Progenitor cell of endocrine pancreas (in vitro differentiated cells): ENCODE measurements at regions not wholly inside any gene's neighbourhood (a gene's known extent, or its start where the extent isn't known, plus 50 kb on each side); places are given as distances from the start of the nearest gene placed in this dataset.

Experiments
- DNase-seq: peaks from one replicate; pipeline ENCODE4 v3.0.0; 2021; ENCODE audit warnings: low spot score; ENCODE audit not compliant: unreplicated experiment
- H3K27ac Mint-ChIP-seq: 2 replicates; pipeline ENCODE4 v1.8.0; 2021; ENCODE audit warnings: mild to moderate bottlenecking, moderate library complexity, mixed read lengths
- H3K27me3 Mint-ChIP-seq: 2 replicates; pipeline ENCODE4 v1.8.0; 2021; ENCODE audit warnings: mixed read lengths
- H3K36me3 Mint-ChIP-seq: 2 replicates; pipeline ENCODE4 v1.8.0; 2022; ENCODE audit warnings: mixed read lengths; ENCODE audit not compliant: insufficient read depth
- H3K4me1 Mint-ChIP-seq: 2 replicates; pipeline ENCODE4 v1.8.0; 2021; ENCODE audit warnings: low read depth, mixed read lengths
- H3K4me3 Mint-ChIP-seq: 2 replicates; pipeline ENCODE4 v1.8.0; 2021; ENCODE audit warnings: low read depth, mild to moderate bottlenecking, moderate library complexity, mixed read lengths
- H3K9me3 Mint-ChIP-seq: 2 replicates; pipeline ENCODE4 v1.8.0; 2021; ENCODE audit warnings: low read depth, mixed read lengths
- TF ChIP-seq, protein P1 (sequence below): fragments of 200-600 bp; sonication (generic); IDR thresholded peaks from one replicate; pipeline ENCODE4 v1.5.0; 2021; ENCODE audit warnings: antibody characterized with exemption, mild to moderate bottlenecking; ENCODE audit not compliant: unreplicated experiment

- Mint-ChIP-seq H3K9me3 (peaks cover 4% of the 10 kb centered on the region), H3K27ac (no peak overlapping the region), H3K4me3 (no peak overlapping the region), H3K4me1 (no peaks in the 10 kb centered on the region), H3K27me3 (peaks cover 24% of the 10 kb centered on the region), H3K36me3 (no peaks in the 10 kb centered on the region)
- no peak for DNase-seq
- TF ChIP-seq, protein P1, sequence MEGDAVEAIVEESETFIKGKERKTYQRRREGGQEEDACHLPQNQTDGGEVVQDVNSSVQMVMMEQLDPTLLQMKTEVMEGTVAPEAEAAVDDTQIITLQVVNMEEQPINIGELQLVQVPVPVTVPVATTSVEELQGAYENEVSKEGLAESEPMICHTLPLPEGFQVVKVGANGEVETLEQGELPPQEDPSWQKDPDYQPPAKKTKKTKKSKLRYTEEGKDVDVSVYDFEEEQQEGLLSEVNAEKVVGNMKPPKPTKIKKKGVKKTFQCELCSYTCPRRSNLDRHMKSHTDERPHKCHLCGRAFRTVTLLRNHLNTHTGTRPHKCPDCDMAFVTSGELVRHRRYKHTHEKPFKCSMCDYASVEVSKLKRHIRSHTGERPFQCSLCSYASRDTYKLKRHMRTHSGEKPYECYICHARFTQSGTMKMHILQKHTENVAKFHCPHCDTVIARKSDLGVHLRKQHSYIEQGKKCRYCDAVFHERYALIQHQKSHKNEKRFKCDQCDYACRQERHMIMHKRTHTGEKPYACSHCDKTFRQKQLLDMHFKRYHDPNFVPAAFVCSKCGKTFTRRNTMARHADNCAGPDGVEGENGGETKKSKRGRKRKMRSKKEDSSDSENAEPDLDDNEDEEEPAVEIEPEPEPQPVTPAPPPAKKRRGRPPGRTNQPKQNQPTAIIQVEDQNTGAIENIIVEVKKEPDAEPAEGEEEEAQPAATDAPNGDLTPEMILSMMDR: no peak
These were observed 295.2 kb downstream of the NUAK1 start for GRCh38 chr12:105843561-105843960.

- H3K9me3 Mint-ChIP-seq: peaks cover 4% of the 10 kb centered on the region
- H3K27ac Mint-ChIP-seq: no peak overlapping the region
- TF ChIP-seq, protein P1: no peak
- H3K36me3 Mint-ChIP-seq: no peaks in the 10 kb centered on the region
- no peak for DNase-seq
- no peak overlapping the region for H3K4me3 Mint-ChIP-seq
- H3K27me3 Mint-ChIP-seq: peaks cover 24% of the 10 kb centered on the region
- H3K4me1 Mint-ChIP-seq: no peaks in the 10 kb centered on the region
These were observed 294.6 kb downstream of the NUAK1 start for GRCh38 chr12:105843986-105844760.

DNA sequence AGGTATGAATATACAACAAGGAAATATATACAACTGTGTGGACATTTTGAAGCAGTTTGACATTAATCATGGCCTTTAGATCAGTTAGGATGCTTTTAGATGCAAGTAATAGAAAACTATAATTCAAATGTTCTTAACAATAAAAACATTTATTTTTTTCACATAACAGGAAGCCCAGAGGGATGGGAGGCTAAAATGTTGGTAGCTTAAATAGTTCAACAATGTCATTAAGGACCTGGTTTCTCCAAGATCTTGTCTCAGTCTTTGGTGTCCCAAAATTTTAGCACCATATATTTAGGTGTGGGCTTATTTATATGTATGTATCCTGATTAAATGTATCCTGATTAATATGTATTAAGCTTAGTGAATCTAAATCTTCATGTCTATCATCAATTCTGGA, 292.4 kb downstream of the NUAK1 start:
- no peak for DNase-seq
- Mint-ChIP-seq H3K36me3 (no peaks in the 10 kb centered on the region), H3K4me3 (no peak overlapping the region), H3K9me3 (peaks cover 4% of the 10 kb centered on the region), H3K27me3 (peaks cover 27% of the 10 kb centered on the region), H3K4me1 (no peaks in the 10 kb centered on the region), H3K27ac (no peak overlapping the region)
- TF ChIP-seq, protein P1: no peak

DNA sequence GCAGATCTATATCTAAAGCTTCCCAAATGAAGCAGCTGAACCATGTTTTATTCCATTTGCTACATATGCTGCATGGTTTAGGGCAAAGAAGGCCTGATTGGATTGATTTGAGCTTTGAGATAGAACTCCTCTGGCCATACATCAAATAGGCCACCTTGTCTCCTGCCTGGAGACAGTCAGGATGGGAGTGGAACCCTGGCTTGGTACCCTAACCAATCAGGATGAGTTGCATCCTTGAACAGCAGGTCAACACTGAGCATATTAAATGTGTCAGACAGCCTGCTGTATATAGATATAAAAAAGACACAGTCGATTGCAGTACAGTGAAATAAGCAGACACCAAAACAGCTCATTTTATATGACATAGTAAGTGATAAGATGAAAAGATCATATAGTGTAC, 291.7 kb downstream of the NUAK1 start:
- Mint-ChIP-seq H3K27me3 (peaks cover 25% of the 10 kb centered on the region), H3K4me3 (no peak overlapping the region), H3K4me1 (no peaks in the 10 kb centered on the region), H3K27ac (no peak overlapping the region), H3K36me3 (no peaks in the 10 kb centered on the region), H3K9me3 (peaks cover 4% of the 10 kb centered on the region)
- no peak for DNase-seq
- TF ChIP-seq, protein P1: no peak

DNA sequence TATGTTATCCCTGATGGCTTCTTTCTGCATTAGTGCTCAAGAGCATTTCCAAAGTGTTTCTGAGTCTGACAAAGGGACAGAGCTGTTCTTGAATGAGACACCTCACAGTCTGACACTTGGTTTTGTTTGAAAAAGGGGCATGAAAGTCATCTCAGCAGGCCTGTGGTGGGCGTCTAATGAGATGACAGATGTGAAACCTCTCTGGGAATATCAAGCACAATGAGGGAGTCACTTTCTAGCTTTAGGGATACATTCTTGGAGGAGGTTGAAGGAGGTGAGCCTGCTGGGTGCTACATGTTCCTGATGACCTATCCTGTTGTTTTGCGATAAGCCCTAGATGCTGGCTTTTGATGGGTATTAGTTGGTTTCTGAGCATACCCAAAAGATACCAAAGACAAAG, 290.5 kb downstream of the NUAK1 start:
- Mint-ChIP-seq H3K9me3 (peaks cover 4% of the 10 kb centered on the region), H3K4me3 (no peak overlapping the region), H3K27me3 (peaks cover 29% of the 10 kb centered on the region), H3K4me1 (peaks cover 4% of the 10 kb centered on the region), H3K36me3 (no peaks in the 10 kb centered on the region), H3K27ac (no peak overlapping the region)
- DNase-seq: no peak
- TF ChIP-seq, protein P1: no peak
